ENCODE measurements at regions not wholly inside any gene's neighbourhood (a gene's known extent, or its start where the extent isn't known, plus 50 kb on each side); places are given as distances from the start of the nearest gene placed in this dataset.

GRCh38 chr4:164154416-164154815, 599.5 kb upstream of the SMIM31 start:
- no peak for ATAC-seq
- H3K27ac ChIP-seq = no peak overlapping the region
- peaks cover 0 to 7% (median 0%) of the 10 kb centered on the region in 12 donors for H3K9me3 ChIP-seq
- TF ChIP-seq POLR2A (IDR thresholded peaks at IDR 0.05) (no peak), CTCF (IDR thresholded peaks at IDR 0.05) (no peak)
- WGBS, 4 donors = 65 to 80% (median 72%) methylated on average over 4 of the region's 4 CpGs
- no peaks in the 10 kb centered on the region for H3K27me3 ChIP-seq
- H3K4me3 ChIP-seq = no peak overlapping the region
- intact Hi-C loops (cut with DNase I) = no loop called here
- H3K36me3 ChIP-seq = no peaks in the 10 kb centered on the region
- H3K4me1 ChIP-seq = no peaks in the 10 kb centered on the region
- DNase-seq = no peak

- no peaks in the 10 kb centered on the region for H3K36me3 ChIP-seq
- no peak overlapping the region for H3K4me3 ChIP-seq
- H3K27me3 ChIP-seq = no peaks in the 10 kb centered on the region
- H3K4me1 ChIP-seq = no peaks in the 10 kb centered on the region
- H3K27ac ChIP-seq = no peak overlapping the region
- TF ChIP-seq CTCF (IDR thresholded peaks at IDR 0.05) (no peak), POLR2A (IDR thresholded peaks at IDR 0.05) (no peak)
- no peak for ATAC-seq
- DNase-seq = no peak
- H3K9me3 ChIP-seq = peaks cover 0 to 7% (median 0%) of the 10 kb centered on the region in 12 donors
- intact Hi-C loops (cut with DNase I) = no loop called here
Measured at GRCh38 chr4:164169591-164169990, 584.3 kb upstream of the SMIM31 start.

- intact Hi-C loops (cut with DNase I) = no loop called here
- no peaks in the 10 kb centered on the region for H3K27me3 ChIP-seq
- H3K27ac ChIP-seq = no peak overlapping the region
- H3K9me3 ChIP-seq = peaks cover 0 to 3% (median 0%) of the 10 kb centered on the region in 12 donors
- H3K36me3 ChIP-seq = no peaks in the 10 kb centered on the region
- WGBS, 4 donors = 44 to 52% (median 48%) methylated on average over 3 of the region's 3 CpGs
- DNase-seq (no peak), ATAC-seq (no peak)
- H3K4me3 ChIP-seq = no peak overlapping the region
- no peak for TF ChIP-seq POLR2A (IDR thresholded peaks at IDR 0.05)
- no peak for TF ChIP-seq CTCF (IDR thresholded peaks at IDR 0.05)
- no peaks in the 10 kb centered on the region for H3K4me1 ChIP-seq
Measured at GRCh38 chr4:164177153-164177552, 576.8 kb upstream of the SMIM31 start.

- Histone ChIP-seq H3K9me3 (peaks cover 0 to 3% (median 0%) of the 10 kb centered on the region in 12 donors), H3K27ac (no peak overlapping the region), H3K27me3 (no peaks in the 10 kb centered on the region), H3K4me3 (no peak overlapping the region), H3K36me3 (no peaks in the 10 kb centered on the region), H3K4me1 (no peaks in the 10 kb centered on the region)
- intact Hi-C loops (cut with DNase I) = no loop called here
- WGBS, 4 donors = 0 to 30% (median 6%) methylated on average over 1 of the region's 1 CpG
- TF ChIP-seq CTCF (IDR thresholded peaks at IDR 0.05) (no peak), POLR2A (IDR thresholded peaks at IDR 0.05) (no peak)
- ATAC-seq = no peak
- DNase-seq = no peak
Measured at GRCh38 chr4:164177753-164178152, 576.2 kb upstream of the SMIM31 start.

All from heart left ventricle (tissue), 16 donors.